HG02870 (cell line): ENCODE measurements at regions not wholly inside any gene's neighbourhood (a gene's known extent, or its start where the extent isn't known, plus 50 kb on each side); places are given as distances from the start of the nearest gene placed in this dataset.

ENCODE experiments used
- ATAC-seq: cut with Tn5 transposase; IDR thresholded peaks from one replicate; pipeline ENCODE4 v1.9.1; 2021; ENCODE audit warnings: mild to moderate bottlenecking, moderate library complexity; ENCODE audit not compliant: unreplicated experiment

DNA sequence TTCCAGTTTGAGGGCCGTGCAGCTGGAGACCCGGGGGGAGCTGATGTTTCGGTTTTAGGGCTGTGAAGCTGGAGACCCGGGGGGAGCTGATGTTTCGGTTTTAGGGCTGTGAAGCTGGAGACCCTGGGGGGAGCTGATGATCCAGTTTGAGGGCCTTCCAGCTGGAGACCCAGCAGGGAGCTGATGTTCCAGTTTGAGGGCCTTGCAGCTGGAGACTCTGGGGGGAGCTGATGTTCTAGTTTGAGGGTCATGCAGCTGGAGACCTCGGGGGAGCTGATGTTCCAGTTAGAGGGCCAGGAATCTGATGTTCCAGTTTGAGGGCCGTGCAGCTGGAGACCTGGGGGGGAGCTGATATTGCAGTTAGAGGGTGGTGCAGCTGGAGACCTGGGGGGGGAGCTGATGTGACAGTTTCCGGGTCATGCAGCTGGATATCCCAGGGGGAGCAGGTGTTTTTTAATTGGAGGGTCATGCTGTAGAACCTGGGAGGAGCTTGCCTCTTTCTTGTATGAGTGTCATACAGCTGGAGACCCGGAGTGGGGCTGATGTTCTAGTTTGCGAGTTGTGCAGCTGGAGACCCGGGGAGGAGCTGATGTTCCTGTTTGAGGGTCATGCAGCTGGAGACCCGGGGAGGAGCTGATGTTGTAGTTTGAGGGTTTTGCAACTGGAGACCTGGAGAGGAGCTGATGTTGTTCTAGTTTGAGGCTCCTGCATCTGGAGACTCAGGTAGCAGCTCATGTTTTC is 153.2 kb downstream of the RTP5 start:
- no peak for ATAC-seq

DNA sequence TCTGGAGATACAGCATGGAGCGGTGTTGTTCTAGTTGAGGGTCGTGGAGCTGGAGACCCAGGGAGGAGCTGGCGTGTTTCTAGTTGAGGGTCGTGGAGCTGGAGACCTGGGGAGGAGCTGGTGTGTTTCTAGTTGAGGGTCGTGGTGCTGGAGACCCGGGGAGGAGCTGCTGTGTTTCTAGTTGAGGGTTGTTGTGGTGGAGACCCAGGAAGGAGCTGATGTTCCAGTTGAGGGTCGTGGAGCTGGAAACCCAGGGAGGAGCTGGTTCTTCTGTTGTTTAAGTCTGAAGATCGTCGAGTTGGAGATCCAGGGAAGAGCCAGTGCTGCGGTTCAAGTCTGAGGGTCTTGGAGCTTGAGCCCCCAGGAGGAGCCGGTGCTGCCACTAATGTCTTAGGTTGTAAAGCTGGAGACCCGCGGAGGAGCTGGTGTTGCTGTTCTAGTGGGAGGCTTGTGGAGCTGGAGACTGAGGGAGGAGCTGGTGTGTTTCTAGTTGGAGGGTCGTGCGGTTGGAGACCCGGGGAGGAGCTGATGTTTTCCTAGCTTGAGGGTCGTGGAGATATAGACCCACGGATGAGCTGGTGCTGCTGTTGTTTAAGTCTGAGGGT is 155.3 kb downstream of the RTP5 start:
- ATAC-seq: no peak

DNA sequence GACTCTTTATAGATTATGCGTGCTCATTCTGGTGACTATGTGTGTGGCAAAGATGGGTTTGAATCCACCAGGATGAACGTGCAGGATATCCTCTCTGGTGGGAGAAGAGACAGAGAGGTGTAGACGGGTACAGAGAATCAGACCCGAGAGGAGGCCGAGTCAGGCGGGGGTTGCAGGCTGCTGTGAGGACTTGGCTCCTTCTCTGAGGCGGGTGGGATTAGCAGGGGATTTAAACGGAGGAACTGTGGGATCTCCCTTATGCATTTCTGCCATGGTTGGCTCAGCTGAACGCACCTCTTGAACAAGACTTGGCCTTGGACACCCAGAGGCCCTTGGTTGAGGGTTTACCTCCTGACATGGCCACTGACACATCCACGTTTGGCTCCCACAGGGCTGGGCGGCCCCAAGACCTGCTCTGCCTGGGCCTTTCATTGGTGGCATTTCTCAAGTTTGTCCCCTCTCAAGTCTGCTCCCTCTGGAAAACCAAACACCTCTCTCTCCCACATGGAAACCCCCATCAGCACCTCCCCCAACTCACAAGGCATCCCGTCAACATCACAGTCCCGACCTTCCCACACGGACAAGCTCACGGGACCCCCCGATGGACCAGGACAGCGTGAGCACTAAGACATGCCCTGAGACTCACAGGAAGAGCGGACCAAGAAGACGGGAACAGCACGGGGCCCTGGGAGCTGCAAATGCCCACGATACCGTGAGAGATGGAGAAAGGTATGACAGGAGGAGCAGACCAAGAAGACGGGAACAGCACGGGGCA is 158.3 kb downstream of the RTP5 start:
- no peak for ATAC-seq

DNA sequence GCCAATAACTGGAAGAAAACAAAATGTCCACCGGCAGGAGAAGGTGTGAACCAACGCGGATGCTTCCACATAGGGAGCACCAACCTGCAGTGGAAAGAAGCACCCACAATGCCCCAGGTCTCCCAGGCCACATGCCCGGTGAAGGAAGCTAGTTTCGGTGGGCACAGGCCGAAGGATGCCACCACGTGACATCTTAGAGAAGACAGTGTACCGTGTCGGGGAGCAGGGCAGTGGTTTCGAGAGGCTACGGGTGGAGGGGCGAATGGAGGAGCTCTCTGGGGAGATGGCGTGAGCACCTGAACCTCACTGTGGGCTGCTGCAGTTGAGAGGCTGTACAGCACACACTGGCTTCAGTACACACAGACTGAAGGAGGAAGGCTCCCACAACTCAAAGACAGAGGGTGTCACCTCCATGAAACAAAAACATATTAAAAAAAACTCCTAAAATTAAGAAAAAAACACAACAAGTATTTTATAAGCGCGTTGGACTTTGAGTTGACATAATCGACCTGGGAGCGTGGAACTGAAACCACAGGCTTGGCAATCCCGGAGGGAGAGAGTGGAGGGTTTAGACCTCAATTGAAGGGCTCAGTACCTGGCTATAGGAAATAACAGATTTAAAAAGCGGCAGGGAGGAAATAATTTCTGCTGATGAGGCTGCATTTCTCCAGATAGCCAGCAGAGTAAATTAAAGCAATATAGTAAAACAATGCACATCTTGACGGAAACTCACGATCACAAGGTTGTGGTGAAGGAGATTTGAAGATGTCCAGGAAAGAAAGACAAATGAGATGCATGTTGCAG is 160.1 kb downstream of the RTP5 start:
- no peak for ATAC-seq

DNA sequence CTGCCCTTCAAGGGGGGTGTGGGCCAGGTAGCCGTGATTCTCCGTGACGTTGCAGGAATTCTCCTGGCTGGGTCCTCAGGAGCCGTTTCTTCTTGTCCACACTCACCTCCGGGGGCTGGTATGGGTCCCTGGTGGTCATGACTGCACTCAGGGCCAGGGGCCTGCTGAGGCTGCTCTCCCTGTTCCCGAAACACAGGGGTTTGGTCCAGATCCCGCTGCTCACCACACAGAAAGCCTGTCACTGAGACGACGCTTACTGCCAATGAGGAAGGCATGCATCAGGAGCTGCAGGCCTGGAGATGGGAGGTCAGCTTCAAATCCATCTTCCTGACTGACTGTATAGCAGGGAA is 160.7 kb downstream of the RTP5 start:
- no peak for ATAC-seq

DNA sequence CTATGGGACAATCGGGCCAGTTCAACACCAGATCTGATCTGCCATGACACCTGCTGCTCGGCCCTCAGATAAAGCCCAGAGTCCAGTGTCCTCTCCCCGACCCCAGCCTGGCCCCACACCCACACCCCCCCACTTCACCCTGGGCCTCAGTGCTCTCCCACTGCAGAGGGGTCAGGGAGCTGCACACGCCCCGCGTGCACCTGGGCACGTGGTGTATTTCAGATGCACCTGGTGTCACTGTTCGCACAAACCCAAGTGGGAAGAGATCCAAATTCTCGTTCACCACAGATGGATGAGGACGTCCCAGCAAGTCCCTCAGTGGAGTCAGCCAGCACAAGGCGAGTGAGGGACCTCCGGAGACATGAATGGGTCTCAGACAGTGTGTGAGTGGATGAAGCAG is 161.3 kb downstream of the RTP5 start:
- no peak for ATAC-seq

DNA sequence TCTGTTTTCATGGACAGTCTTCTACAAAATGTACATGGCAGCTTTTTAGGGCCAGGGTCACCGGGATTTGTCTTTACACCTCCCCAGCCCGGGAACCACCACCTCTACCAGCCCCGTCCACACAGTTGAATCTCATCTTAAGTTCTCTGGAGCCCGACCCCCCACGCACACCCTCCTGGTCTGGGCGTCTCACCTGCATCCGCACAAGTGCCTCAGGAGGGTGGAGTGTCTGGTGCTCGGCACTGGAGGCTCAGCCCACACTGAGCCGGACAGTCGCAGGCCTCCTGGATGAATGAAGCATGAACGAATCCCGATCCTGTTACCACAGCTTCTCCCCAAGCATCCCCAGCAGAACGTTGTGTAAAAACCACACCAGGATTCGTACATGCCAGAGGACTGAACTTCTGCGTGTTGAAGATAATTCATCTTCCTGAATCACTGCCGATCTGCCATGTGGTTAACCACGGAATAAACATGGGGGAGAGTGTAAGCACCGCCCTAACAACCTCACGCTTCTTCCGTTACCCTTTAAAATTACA is 162.0 kb downstream of the RTP5 start:
- ATAC-seq: no peak

DNA sequence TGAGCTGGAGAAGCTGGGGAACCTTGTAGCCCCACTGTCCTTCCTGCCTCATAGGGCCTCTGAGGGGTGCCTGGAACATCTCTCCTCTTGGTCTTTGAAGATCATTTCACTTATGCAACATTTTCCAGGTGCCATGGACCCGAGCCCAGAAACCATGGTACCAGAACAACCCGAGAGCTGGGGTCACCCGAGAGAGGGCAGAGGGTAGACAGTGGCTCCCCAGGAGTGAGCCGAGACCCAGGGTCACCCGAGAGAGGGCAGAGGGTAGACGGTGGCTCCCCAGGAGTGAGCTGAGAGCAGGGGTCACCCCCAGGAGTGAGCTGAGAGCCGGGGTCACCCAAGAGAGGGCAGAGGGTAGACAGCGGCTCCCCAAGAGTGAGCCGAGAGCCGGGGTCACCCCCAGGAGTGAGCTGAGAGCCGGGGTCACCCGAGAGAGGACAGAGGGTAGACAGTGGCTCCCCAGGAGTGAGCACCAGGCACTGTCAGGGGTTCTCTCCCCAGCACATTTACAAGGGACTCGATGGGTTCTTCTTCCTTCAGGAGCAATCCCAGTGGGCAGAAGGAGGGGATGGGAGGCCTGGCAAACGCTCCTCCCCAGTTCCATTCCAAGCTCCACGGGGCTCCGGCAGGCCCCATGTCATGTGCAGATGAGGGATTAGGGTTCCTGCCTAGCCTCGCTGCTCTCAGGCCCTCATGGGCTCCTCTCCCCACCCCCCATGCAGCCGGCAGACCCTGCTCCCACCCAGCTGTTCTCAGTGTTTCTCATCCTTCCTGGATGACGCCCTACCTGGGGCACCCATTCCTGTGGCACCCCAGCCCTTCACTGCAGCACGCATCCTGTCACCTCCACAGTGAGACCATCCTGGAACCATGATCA is 163.5 kb downstream of the RTP5 start:
- no peak for ATAC-seq

DNA sequence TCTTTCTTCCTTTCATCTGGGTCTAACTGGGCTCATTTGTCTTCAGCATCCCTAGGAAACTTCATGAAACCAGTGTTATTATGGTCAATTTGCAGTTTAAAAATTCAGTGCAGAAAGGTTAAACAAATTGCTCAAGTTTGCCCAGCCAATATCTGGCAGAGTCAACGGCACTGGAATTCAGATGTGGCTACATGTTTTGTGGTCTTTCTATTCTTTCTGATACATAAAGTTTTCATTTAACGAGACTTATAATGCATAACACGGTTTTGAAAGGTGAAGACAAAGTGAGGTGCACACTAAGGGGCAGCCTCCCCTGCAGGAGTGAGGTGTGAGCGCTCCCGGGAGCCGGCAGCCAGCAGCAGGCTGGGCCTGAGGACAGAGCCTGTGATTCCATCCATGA is 164.6 kb downstream of the RTP5 start:
- no peak for ATAC-seq

DNA sequence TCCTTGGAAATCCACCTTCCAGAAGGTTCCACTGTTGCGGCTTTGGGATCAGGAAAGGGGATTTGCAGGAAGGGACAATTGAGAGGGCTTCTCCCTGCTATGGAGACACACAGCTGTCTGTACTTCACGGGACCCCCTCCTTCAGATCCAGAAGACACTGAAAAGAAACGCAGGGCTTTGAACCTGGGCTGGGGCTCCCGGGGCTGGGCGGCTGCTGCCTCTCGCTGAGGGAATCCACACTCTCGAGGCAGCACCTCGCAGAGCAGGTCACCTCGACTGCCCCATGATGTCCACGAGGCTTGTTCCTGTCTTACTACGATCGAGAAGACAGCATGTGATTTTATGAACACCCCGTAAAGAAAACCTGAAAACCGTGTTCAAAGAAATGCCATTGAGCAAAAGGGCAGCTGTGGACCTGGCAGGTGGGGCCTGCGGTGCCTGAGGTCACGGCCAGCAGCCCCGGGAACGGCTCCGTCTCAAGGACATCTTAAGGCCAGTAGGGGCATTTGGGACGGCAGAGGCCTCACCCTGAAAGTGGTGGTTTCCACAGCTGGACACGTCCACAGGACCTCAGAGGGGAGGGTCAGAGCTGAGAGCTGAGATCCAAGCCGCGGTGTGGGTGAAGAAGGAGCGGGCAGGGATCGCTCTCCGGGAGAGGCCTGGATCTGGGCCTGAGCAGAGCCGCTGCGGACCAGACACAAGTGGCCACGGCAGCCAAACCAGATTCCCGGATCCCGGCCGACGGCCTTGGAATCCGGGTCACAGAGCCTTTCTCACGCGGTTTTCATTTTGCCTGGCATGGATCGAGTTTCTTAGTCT is 165.7 kb downstream of the RTP5 start:
- no peak for ATAC-seq

DNA sequence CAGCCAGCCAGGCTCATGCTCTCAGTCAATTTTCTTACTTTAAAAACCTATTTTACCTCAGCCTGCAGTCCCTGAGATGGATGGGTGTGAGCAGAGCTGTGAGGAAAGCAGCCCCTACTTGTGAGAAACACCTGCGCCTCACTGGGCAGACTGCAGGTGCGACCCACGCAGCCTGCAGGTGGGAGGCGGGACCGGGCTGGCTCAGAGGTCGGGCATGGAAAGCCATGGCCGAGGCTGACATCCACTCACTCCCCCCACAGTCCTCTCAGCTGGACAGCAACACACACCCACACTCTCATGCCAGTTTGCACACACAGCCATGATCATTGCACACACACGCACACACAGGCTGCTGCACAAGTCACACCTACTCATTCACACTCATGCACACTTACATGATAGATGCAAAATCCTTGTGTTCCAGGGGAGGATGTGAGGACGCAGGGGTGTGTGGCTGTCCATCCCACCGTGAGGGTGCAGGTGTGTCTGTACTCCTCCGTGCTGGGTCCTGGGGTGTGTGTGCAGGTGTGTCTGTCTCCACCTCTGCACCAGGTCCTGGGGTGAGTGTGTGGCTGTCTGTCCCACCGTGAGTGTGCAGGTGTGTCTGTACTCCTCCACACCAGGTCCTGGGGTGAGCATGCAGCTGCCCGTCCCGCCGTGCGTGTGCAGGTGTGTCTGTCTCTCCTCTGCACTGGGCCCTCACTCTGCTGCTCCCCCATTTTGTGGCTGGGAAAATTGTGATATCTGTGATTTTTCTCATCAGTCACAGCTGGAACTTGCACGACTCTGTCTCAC is 166.5 kb downstream of the RTP5 start:
- ATAC-seq: no peak

DNA sequence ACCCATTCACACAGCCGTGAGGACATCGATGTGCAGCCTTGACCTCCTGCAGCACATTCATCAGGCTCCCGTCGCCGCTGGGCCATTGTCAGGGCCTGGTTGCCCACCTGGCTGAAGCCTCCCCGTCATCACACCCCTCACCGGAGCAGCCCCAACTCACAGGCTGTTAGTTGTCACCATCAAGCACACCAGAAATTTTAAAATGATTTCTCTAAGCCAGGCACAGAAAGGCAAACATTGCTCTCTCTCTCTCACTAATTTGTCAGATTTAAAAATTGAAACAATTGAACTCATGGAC is 167.1 kb downstream of the RTP5 start:
- ATAC-seq: no peak

DNA sequence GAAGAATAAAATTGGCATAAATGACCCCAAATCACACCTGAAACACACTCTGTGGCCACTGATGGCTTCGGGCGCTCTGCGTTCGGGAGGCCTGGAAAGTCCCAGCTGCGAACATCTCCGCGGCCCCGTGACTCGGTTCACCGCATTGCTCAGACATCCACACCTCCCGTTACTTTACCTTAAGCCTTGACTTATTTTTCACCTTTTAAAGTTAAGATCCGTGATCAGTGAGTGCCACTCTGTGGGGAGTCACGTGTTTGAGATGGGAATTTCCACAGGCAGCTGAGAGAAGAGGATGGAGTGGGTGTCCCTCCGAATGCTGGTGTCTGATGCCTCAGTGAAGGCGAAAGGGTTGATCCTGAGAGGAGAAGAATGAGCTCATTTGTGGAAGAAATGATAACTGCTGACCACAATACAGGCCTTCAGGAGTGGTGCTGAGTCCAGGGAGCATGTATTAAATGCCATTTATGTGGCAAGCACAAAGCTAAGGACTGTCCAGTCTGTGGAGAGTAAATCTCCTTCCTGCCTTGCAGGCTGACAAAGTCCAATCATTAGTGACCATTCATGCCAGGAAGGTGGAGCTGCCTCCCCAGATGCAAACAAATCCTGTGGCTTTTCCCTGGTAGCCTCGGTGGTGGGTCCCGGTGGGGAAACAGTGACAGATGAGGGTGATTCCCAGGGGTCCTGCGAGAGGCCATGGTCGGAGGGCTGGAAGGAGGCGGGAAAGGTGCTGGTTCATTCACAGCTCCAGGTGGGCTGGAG is 168.8 kb downstream of the RTP5 start:
- no peak for ATAC-seq

DNA sequence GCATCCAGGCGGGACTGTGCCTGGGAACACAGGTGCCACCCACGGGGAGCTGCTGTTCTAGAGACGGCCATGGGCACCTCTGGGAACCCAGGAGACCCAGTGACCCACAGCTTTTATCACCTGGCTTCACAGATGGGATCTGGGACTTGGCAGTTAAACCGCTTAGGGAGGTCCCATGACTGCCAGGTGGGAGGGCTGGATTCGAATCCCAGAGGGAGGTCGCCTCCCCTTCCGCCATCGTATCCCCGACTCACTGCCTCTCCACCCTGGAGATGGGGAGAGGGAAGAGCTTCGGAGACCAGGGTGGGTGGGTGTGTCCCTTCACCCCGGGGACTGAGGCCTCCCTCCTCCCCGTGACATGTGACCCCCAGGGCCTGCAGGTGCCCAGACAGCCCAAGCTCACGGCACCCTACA is 169.4 kb downstream of the RTP5 start:
- no peak for ATAC-seq

DNA sequence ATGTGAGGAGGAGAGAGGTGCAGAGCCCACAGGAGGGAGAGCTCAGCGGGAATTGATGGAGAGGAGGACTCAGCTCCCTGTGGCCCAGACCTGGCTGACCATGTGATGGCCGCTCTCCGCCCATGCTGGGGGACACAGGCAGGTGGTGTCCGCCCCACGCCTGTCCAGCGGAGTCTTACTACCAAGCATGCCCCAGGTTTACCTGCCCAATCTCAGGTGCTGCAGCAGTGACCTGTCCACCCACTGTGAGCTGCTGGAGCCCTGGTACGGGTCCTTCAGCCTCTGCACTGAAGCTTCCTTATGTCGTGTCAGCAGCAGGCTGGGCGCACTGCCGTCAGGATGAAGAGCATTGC is 170.8 kb downstream of the RTP5 start:
- ATAC-seq: no peak

DNA sequence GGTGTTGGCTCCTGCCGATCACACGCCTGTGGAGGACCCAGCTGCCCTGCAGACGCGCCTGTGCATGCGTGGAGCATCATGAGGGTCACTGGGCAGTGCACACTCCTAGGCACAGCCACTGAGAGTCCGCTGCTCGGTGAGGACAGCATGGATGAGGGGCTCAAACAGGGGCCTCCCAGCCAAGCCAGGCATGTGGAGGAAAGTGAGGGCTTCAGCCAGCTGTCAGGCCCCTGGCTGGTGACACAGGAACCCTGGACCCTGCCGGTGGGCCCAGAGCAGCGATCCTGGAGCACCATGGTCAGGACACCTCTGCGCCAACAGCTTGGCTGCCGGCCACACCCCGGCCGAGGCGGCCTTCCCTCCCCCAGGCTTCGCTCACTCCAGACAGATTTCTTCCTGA is 171.2 kb downstream of the RTP5 start:
- ATAC-seq: no peak

DNA sequence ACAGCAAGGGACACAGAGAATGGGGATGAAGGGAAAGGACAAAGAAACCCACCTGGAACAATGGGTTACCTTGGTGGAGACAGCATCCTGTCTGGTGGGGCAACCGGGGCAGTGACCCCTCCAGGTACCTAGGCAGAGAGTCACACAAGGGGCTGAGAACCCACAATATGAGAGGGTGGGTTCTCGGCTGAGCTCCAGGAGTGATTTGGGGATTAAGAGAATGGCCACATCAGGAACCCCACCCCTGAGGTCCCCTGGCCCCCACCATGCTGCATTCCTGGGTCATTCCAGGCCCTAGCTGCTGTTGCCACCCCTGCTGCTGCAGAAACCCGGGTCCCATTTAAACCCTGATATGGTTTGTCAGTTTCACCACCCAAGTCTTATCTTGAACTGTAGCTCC is 172.3 kb downstream of the RTP5 start:
- no peak for ATAC-seq
